HG03354 (cell line): ENCODE measurements at regions not wholly inside any gene's neighbourhood (a gene's known extent, or its start where the extent isn't known, plus 50 kb on each side); places are given as distances from the start of the nearest gene placed in this dataset.

Experiments
- ATAC-seq: cut with Tn5 transposase; IDR thresholded peaks from one replicate; pipeline ENCODE4 v1.9.1; 2021; ENCODE audit warnings: mild to moderate bottlenecking; ENCODE audit not compliant: unreplicated experiment, poor library complexity, severe bottlenecking

GRCh38 chr20:9981829-9982228 lies 53.0 kb upstream of the ANKEF1 start:
- ATAC-seq, result no peak

- ATAC-seq, result peak; percentile 96
These were observed 56.3 kb upstream of the ANKEF1 start for GRCh38 chr20:9978397-9979004.

GRCh38 chr20:9977629-9978028 lies 57.2 kb upstream of the ANKEF1 start:
- no peak for ATAC-seq

DNA sequence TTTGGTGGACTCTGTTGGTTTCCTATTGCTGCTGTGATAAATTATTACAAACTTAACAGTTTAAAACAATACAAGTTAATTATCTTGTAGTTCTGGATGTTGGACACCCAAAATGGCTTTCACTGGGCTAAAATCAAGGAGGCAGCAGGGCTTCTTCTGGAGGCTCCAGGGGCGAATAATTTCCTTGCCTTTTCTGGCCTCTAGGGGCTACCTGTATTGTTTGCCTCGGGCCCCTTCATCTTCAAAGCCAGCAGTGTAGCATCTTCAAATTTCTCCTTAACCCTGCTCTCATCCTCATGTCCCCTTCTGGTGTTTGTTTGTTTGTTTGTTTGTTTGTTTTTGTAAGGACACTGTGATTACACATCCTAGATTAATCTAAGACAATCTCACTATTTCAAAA lies 60.5 kb upstream of the ANKEF1 start:
- no peak for ATAC-seq

- ATAC-seq, result no peak
These were observed 63.0 kb upstream of the ANKEF1 start for GRCh38 chr20:9971746-9972145.

GRCh38 chr20:9969626-9970025 lies 65.2 kb upstream of the ANKEF1 start:
- no peak for ATAC-seq

DNA sequence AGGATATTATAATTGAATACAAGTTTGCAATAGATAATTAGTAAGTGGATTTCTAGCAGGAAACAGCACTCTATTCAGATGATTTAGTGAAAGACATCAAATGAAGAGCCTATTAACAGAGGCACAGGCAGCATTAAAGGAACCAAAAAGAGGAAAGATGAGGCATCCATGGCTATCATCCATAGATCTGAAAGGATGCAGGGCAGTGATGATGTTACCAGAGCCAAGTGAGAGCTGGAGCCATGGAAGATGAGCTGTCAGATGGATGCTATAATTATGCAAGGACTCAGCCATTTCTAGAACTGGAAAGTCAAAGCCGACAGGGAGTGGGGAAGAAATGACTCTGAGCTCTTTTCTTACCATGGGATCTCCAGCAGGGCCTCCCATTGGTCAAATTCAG lies 66.8 kb upstream of the ANKEF1 start:
- no peak for ATAC-seq

GRCh38 chr20:9966966-9967365 lies 67.8 kb upstream of the ANKEF1 start:
- no peak for ATAC-seq

DNA sequence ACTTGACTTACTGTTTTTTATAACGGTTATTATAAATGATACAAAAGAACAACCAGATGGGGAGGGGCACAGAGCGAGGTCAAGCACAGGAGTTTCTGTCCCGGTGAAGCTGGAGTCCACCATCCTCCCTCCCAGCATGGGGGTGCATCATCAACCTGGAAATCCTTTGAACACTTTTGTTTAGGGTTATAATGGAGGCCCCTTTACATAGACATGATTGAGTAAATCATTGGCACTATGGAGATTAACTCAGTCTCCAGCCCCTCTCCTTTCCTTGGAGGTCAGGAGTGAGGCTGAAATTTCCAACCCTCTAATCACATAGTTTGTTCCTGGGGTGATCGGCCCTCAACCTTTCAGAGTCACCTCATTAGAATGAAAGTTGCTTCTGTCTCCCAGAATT lies 71.8 kb upstream of the ANKEF1 start:
- no peak for ATAC-seq

- no peak for ATAC-seq
These were observed 76.1 kb upstream of the ANKEF1 start for GRCh38 chr20:9958693-9959092.

DNA sequence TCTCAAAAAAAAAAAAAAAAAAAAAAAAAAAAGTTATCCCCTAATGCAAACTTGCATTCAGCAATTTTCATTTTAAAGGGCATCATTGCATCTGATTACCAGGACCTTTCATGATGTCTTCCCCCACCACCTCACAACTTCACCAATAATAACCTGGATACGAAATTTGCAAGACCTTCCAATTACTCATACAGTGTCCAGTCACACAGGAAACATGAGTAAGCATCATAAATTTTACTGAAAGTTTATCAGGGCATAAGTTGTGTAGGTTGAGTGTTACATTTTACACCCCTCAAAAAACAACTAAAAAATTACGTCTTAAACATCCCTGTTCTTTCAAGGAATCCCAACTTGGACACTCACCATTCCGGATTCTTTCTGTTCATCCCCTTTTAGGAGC lies 79.1 kb upstream of the ANKEF1 start:
- no peak for ATAC-seq

- no peak for ATAC-seq
These were observed 85.2 kb upstream of the ANKEF1 start for GRCh38 chr20:9949563-9949962.

DNA sequence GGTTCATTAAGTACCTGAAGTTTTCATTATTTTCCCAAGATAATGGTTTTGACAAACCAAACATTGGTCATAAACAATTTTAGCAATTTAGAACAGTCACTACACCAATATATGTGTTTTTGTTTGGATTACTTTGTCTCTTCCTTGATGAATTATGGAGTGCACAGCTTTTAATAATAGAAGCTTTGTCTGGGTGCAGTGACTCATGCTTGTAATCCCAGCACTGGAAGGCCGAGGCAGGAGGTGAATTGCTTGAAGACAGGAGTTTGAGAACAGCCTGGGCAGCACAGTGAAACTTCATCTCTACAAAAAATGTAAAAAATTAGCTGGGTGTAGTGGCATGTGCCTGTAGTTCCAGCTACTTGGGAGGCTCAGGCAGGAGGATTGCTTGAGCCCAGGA lies 89.4 kb upstream of the ANKEF1 start:
- no peak for ATAC-seq

- no peak for ATAC-seq
These were observed 92.1 kb upstream of the ANKEF1 start for GRCh38 chr20:9942736-9943135.

GRCh38 chr20:9940329-9940728 lies 94.5 kb upstream of the ANKEF1 start:
- no peak for ATAC-seq

- no peak for ATAC-seq
These were observed 95.6 kb upstream of the ANKEF1 start for GRCh38 chr20:9939231-9939630.

DNA sequence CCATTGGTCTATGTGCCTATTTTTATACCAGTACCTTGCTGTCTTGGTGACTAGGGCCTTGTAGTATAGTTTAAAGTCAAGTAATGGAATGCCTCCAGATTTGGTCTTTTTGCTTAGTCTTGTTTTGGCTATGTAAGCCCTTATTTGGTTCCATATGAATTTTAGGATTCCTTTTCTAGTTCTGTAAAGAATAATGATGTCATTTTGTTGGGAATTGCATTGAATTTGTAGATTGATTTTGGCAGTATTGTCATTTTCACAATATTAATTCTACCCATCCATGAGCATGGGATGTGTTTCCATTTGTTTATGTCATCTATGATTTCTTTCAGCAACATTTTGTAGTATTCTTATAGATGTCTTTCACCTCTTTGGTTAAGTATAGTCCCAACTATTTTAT lies 96.4 kb upstream of the PAK5 start:
- ATAC-seq, result no peak

DNA sequence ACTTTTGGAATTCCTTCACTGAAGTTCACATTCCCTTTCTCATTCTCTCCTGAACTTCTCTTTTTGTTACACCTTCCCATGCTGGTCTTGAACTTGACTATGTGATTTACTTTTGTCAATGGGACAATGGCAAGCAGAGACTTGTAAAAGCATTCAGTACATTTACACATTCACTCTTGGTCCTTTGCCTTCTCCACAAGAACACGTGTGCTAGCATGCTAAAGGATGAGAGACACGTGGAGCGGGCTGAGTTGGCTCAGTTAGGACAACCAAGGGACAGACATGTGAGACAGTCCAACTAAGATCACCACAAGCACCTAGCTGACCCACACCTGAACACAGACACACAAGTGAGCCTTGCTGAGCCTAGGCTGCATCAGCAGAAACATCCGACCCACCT lies 91.3 kb upstream of the PAK5 start:
- no peak for ATAC-seq

DNA sequence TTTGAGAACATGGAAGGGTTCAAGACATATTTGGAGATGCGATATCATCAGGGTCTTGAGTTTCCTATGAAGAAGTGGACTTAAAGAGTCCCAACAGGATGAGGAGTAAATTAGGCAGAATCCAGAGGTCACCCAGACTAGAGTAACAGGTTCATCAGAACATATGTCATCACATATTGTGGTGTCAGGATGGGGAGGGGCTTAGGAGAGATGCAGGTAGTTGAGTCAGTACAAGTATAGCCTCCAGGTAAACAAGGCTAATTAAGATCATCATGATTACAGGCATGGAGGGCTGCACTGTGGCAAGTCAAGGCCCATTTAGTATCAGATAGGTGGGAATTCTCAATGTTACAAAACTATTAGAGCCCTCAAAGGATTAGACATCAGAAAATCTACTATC lies 90.1 kb upstream of the PAK5 start:
- no peak for ATAC-seq

DNA sequence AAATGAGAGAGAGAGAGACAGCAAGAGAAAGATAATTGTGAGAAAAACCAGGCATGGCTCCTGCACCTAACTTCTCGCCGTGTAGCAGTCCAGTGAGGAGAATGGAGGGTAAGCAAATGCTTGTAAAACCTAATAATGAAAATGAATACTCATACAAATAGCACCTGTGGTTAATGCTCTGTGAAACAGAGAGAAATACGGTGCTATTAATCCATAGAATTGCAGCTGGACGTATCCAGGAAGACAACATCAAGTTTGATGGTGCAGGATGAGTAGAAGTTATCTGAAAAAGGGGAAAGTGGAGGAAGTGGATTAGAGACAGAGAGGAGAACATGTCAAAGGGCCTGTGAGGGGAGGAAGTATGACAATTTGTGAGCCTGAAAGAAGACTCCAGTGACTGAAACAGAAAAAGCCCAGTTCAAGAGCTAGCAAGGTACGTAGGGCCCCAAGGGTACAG lies 89.4 kb upstream of the PAK5 start:
- ATAC-seq, result peak; percentile 85

- ATAC-seq, result no peak
These were observed 88.3 kb upstream of the PAK5 start for GRCh38 chr20:9927224-9927623.

- ATAC-seq, result no peak
These were observed 87.6 kb upstream of the PAK5 start for GRCh38 chr20:9926476-9926875.
